ENCODE measurements at regions not wholly inside any gene's neighbourhood (a gene's known extent, or its start where the extent isn't known, plus 50 kb on each side); places are given as distances from the start of the nearest gene placed in this dataset.

GRCh38 chr3:165476399-165477060 is 280.3 kb upstream of the SLITRK3 start:
- no peak overlapping the region for H3K4me3 ChIP-seq (ENCODE audit: low read length)
- no peak for DNase-seq (ENCODE audit: low read depth)
- TF ChIP-seq CTCF (conservative IDR thresholded peaks at IDR 0.05; ENCODE audit: low read length) = no peak

- no peak for TF ChIP-seq CTCF (conservative IDR thresholded peaks at IDR 0.05; ENCODE audit: low read length)
- no peak overlapping the region for H3K4me3 ChIP-seq (ENCODE audit: low read length)
- DNase-seq (ENCODE audit: low read depth) = peak; percentile 13
These were observed 270.7 kb upstream of the SLITRK3 start for GRCh38 chr3:165466856-165467255.

GRCh38 chr3:165464736-165465135 is 268.6 kb upstream of the SLITRK3 start:
- DNase-seq (ENCODE audit: low read depth) = peak; percentile 2
- H3K4me3 ChIP-seq (ENCODE audit: low read length) = no peak overlapping the region
- TF ChIP-seq CTCF (conservative IDR thresholded peaks at IDR 0.05; ENCODE audit: low read length) = no peak

GRCh38 chr3:165463531-165463930 is 267.3 kb upstream of the SLITRK3 start:
- H3K4me3 ChIP-seq (ENCODE audit: low read length) = no peak overlapping the region
- no peak for TF ChIP-seq CTCF (conservative IDR thresholded peaks at IDR 0.05; ENCODE audit: low read length)
- DNase-seq (ENCODE audit: low read depth) = peak; percentile 26

- no peak for TF ChIP-seq CTCF (conservative IDR thresholded peaks at IDR 0.05; ENCODE audit: low read length)
- no peak overlapping the region for H3K4me3 ChIP-seq (ENCODE audit: low read length)
- no peak for DNase-seq (ENCODE audit: low read depth)
These were observed 266.6 kb upstream of the SLITRK3 start for GRCh38 chr3:165462636-165463334.

- no peak overlapping the region for H3K4me3 ChIP-seq (ENCODE audit: low read length)
- no peak for TF ChIP-seq CTCF (conservative IDR thresholded peaks at IDR 0.05; ENCODE audit: low read length)
- DNase-seq (ENCODE audit: low read depth) = no peak
These were observed 264.0 kb upstream of the SLITRK3 start for GRCh38 chr3:165459924-165460835.

Measured in AG10803 (cell line).